ENCODE measurements at regions not wholly inside any gene's neighbourhood (a gene's known extent, or its start where the extent isn't known, plus 50 kb on each side); places are given as distances from the start of the nearest gene placed in this dataset.

DNA sequence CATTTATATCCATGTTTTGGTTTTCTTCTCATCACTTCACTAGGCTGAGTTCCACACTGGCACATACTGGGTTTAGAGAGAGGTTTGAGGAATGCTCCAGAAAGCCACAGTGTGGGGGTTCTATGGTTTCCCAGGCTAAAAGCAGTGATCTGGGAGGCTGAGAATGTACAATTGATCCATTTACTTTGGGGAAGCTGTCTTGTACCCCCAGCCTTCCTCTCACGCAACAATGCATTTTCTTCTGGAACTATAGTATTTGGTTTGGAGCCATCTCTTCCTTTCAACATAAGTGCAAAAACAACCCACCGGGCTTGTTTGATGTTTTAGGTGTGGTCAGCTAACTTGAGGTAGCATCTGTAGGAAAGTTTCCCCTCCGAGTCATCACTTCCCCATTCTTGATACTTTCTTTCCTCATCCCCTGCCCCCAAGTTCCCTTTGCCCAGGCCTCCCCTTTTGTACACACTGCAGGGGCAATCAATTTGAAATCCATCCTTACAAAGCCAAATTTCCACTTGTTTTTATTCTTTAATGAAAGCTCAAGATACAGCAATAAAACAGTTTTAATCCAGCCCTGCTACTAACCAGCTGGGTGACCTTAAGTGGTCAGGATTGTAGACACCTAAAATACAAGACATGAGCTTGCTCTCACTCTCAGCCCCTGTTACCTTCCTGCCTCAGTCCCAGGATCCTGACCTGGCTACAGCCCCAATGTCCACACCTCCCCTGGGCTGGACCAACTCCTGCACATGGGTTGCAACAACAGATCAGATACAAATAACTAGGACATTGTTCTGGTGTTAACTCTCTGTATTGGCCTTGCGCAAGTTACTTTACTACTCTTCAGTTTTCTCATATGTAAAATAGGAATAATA lies 109.2 kb downstream of the FHDC1 start:
- H3K4me3 ChIP-seq (ENCODE audit: low read depth, low read length), result no peak overlapping the region
- TF ChIP-seq, protein P1, sequence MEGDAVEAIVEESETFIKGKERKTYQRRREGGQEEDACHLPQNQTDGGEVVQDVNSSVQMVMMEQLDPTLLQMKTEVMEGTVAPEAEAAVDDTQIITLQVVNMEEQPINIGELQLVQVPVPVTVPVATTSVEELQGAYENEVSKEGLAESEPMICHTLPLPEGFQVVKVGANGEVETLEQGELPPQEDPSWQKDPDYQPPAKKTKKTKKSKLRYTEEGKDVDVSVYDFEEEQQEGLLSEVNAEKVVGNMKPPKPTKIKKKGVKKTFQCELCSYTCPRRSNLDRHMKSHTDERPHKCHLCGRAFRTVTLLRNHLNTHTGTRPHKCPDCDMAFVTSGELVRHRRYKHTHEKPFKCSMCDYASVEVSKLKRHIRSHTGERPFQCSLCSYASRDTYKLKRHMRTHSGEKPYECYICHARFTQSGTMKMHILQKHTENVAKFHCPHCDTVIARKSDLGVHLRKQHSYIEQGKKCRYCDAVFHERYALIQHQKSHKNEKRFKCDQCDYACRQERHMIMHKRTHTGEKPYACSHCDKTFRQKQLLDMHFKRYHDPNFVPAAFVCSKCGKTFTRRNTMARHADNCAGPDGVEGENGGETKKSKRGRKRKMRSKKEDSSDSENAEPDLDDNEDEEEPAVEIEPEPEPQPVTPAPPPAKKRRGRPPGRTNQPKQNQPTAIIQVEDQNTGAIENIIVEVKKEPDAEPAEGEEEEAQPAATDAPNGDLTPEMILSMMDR (IDR thresholded peaks at IDR 0.05; ENCODE audit: low read depth, low read length), result no peak

DNA sequence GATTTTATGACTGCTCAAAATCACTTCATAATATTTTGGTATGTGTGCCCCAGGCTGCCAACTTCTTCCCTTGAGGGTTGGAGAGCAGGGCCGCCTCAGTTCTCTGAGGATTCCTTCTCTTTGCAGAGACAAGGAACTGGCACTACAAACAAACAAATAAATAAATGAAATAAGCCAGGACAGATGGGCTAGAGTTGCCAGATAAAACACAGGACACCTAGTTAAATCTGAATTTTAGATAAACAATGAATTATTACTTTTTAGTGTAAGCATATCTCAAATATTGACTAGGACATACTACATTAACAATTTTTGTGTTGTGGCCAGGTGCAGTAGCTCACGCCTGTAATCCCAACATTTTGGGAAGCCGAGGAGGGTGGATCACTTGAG lies 122.5 kb downstream of the FHDC1 start:
- TF ChIP-seq, protein P1 (IDR thresholded peaks at IDR 0.05; ENCODE audit: low read depth, low read length), result no peak
- no peak overlapping the region for H3K4me3 ChIP-seq (ENCODE audit: low read depth, low read length)

DNA sequence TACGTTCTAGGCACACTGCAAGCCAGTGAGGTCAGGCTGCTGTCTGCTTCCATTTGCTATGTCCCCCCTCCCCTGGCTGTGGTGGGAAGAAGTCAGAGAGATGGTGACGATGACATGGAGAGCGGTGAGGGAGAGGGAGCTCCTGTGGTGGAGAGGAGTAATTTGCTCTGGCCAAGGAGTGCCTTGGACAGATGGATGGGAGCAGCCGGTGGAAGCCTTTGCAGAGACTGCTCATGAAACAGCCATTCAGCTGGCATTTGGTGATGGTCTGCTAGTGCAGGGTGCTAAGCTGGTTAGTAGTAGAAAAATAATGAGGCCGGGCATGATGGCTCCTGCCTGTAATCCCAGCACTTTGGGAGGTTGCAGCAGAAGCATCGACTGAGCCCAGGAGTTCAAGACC lies 124.1 kb downstream of the FHDC1 start:
- H3K4me3 ChIP-seq (ENCODE audit: low read depth, low read length), result no peak overlapping the region
- TF ChIP-seq, protein P1 (IDR thresholded peaks at IDR 0.05; ENCODE audit: low read depth, low read length), result no peak

DNA sequence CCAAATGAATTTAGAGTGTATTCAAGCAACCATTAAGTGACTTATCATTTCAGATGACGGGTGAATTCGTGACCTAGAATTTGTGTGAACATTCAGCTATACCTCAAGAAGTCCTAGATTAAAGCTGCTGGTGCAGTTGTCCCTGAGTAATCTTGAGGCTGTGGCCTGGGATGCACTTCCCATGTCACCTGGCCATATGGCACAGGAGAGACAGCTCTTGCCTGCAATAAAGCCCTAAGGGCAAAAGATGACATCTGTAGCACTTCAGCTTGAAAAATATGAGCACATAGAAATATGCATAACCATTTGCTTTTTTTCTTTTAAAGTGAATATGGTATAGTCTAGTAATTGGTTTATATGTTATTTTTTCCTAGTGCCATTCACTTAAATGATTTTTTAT lies 125.8 kb downstream of the FHDC1 start:
- H3K4me3 ChIP-seq (ENCODE audit: low read depth, low read length), result no peak overlapping the region
- TF ChIP-seq, protein P1 (IDR thresholded peaks at IDR 0.05; ENCODE audit: low read depth, low read length), result no peak

DNA sequence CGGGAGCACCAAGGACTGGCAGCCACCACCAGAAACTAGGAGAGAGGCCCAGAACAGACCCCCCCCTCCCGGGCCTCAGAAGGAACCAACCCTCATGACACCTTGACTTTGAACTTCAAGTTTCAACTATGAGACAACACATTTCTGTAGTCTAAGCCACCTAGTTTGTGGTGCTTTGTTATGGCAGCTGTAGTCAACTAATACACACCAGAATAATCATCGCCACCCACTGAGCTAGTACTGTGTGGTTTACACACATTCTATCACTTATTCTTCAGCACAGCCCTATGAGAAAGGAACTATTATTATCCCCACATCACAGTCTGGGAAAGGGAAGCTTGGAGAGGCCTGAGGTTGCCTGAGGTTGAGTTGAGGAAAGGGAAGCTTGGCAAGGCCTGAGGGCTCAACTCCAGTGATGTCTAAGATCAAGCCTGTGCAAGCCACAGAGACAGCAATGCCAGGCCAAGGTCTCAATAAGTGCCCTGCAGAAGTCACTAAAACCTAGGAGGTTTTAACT lies 126.6 kb downstream of the FHDC1 start:
- TF ChIP-seq, protein P1 (IDR thresholded peaks at IDR 0.05; ENCODE audit: low read depth, low read length), result no peak
- no peak overlapping the region for H3K4me3 ChIP-seq (ENCODE audit: low read depth, low read length)

DNA sequence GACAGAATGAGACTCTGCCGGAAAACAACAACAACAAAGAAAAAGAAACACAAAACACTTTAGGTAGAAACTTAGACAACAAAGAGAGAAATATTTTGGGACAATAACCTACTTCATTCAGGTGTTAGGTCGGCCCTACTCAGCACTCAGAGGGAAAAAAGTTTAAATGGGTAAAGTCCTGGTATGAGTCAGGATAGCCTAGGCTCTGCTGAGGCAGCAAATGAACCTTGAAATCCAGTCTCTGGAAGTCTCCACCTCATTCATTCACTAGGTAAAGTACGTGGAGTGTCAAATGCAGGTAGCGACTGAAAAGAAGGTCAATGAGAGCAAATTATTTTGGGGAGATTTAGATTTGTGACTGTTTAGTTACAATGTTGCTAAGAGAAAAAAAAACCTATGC lies 127.4 kb downstream of the FHDC1 start:
- no peak overlapping the region for H3K4me3 ChIP-seq (ENCODE audit: low read depth, low read length)
- TF ChIP-seq, protein P1 (IDR thresholded peaks at IDR 0.05; ENCODE audit: low read depth, low read length), result no peak

DNA sequence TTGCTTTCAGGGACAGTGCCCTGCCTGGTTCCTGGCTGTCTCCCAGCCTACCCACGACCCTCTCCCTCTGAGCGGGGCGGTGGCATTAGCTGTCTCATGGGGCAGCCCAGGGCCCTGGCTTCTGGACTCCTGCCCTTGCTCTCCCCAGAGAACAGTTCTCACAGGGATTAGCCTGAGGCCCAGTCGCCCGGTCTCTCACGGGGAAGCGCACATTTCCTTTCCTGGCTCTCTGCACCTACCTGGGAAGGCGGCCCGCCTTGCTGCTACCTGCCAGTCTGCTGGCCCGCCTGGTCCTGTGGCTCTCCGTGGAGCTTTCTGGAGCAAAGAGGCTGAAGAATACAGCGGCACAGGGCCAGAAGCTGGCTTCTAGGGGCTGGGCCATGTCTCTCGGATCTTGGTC lies 128.4 kb downstream of the FHDC1 start:
- no peak overlapping the region for H3K4me3 ChIP-seq (ENCODE audit: low read depth, low read length)
- TF ChIP-seq, protein P1 (IDR thresholded peaks at IDR 0.05; ENCODE audit: low read depth, low read length), result no peak
